Osteocyte (in vitro differentiated cells): ENCODE measurements at regions not wholly inside any gene's neighbourhood (a gene's known extent, or its start where the extent isn't known, plus 50 kb on each side); places are given as distances from the start of the nearest gene placed in this dataset.

Experiments used
- DNase-seq: peaks from one replicate; pipeline ENCODE4 v3.0.0; 2021; ENCODE audit warnings: mixed read lengths; ENCODE audit not compliant: unreplicated experiment; ENCODE audit errors: extremely low spot score
- H3K27ac Mint-ChIP-seq: one replicate; pipeline ENCODE4 v1.8.0; 2021; ENCODE audit warnings: mild to moderate bottlenecking, mixed read lengths; ENCODE audit not compliant: unreplicated experiment
- H3K27me3 Mint-ChIP-seq: one replicate; pipeline ENCODE4 v1.8.0; 2021; ENCODE audit warnings: mixed read lengths; ENCODE audit not compliant: unreplicated experiment
- H3K36me3 Mint-ChIP-seq: one replicate; pipeline ENCODE4 v1.8.0; 2021; ENCODE audit warnings: mixed read lengths; ENCODE audit not compliant: unreplicated experiment
- H3K4me1 Mint-ChIP-seq: one replicate; pipeline ENCODE4 v1.8.0; 2021; ENCODE audit warnings: mixed read lengths; ENCODE audit not compliant: unreplicated experiment
- H3K4me3 Mint-ChIP-seq: one replicate; pipeline ENCODE4 v1.8.0; 2021; ENCODE audit warnings: mild to moderate bottlenecking, moderate library complexity, mixed read lengths; ENCODE audit not compliant: unreplicated experiment
- H3K9me3 Mint-ChIP-seq: one replicate; pipeline ENCODE4 v1.8.0; 2021; ENCODE audit warnings: mixed read lengths; ENCODE audit not compliant: unreplicated experiment
- CTCF ChIP-seq: fragments of 200-600 bp; sonication (generic); IDR thresholded peaks from 2 replicates; pipeline ENCODE4 v1.5.0; 2021; ENCODE audit warnings: antibody characterized with exemption, mild to moderate bottlenecking, moderate library complexity

GRCh38 chr17:51507444-51507843 lies 247.1 kb downstream of the UTP18 start:
- Mint-ChIP-seq H3K36me3 (no peaks in the 10 kb centered on the region), H3K27me3 (no peaks in the 10 kb centered on the region), H3K27ac (no peak overlapping the region), H3K9me3 (no peaks in the 10 kb centered on the region), H3K4me3 (no peak overlapping the region), H3K4me1 (no peaks in the 10 kb centered on the region)
- DNase-seq = no peak
- no peak for TF ChIP-seq CTCF

- Mint-ChIP-seq H3K27me3 (no peaks in the 10 kb centered on the region), H3K27ac (no peak overlapping the region), H3K4me1 (no peaks in the 10 kb centered on the region), H3K4me3 (no peak overlapping the region), H3K9me3 (no peaks in the 10 kb centered on the region), H3K36me3 (no peaks in the 10 kb centered on the region)
- DNase-seq = no peak
- TF ChIP-seq CTCF = no peak
Observed at GRCh38 chr17:51508048-51508447, 247.7 kb downstream of the UTP18 start.

- H3K9me3 Mint-ChIP-seq = peaks cover 4% of the 10 kb centered on the region
- H3K4me1 Mint-ChIP-seq = no peaks in the 10 kb centered on the region
- no peaks in the 10 kb centered on the region for H3K36me3 Mint-ChIP-seq
- TF ChIP-seq CTCF = no peak
- H3K27ac Mint-ChIP-seq = no peak overlapping the region
- H3K27me3 Mint-ChIP-seq = no peaks in the 10 kb centered on the region
- no peak for DNase-seq
- H3K4me3 Mint-ChIP-seq = no peak overlapping the region
Observed at GRCh38 chr17:51510940-51511339, 250.6 kb downstream of the UTP18 start.

- TF ChIP-seq CTCF = no peak
- Mint-ChIP-seq H3K27me3 (no peaks in the 10 kb centered on the region), H3K27ac (no peak overlapping the region), H3K36me3 (no peaks in the 10 kb centered on the region), H3K4me1 (no peaks in the 10 kb centered on the region), H3K4me3 (no peak overlapping the region), H3K9me3 (peaks cover 4% of the 10 kb centered on the region)
- no peak for DNase-seq
Observed at GRCh38 chr17:51512220-51512907, 252.0 kb downstream of the UTP18 start.

- Mint-ChIP-seq H3K27me3 (no peaks in the 10 kb centered on the region), H3K4me1 (no peaks in the 10 kb centered on the region)
Observed at GRCh38 chr17:51516924-51517323, 256.6 kb downstream of the UTP18 start.

More at GRCh38 chr17:51516924-51517323, 256.6 kb downstream of the UTP18 start:
- TF ChIP-seq CTCF = no peak
- DNase-seq = no peak
- Mint-ChIP-seq H3K9me3 (peaks cover 4% of the 10 kb centered on the region), H3K36me3 (no peaks in the 10 kb centered on the region), H3K4me3 (no peak overlapping the region), H3K27ac (no peak overlapping the region)
